ENCODE measurements at regions not wholly inside any gene's neighbourhood (a gene's known extent, or its start where the extent isn't known, plus 50 kb on each side); places are given as distances from the start of the nearest gene placed in this dataset.

DNA sequence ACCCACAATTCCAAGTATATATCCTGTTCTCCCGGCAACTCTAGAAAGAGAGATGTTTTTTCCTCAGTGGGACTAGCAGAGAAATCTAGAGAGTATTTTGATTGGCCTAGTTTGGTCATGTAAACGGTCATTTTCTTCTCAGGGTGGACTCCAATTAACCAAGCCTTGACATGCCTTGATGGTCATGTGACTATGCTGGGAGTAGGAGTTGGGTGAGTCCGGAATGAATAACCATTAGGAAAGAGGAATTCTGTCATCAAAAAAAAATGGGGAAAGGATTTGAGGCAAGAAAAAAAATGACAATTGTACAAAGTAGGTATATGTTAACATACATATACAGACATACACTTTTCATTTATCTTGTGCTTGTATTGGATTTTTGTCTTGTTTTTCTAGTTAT is 248.2 kb upstream of the CDH20 start:
- DNase-seq (ENCODE audit: low spot score), result no peak

- DNase-seq (ENCODE audit: low spot score), result no peak
Observed at GRCh38 chr18:61085761-61086160, 247.5 kb upstream of the CDH20 start.

GRCh38 chr18:61086657-61087056 is 246.6 kb upstream of the CDH20 start:
- no peak for DNase-seq (ENCODE audit: low spot score)

GRCh38 chr18:61091379-61091778 is 241.9 kb upstream of the CDH20 start:
- DNase-seq (ENCODE audit: low spot score), result no peak

DNA sequence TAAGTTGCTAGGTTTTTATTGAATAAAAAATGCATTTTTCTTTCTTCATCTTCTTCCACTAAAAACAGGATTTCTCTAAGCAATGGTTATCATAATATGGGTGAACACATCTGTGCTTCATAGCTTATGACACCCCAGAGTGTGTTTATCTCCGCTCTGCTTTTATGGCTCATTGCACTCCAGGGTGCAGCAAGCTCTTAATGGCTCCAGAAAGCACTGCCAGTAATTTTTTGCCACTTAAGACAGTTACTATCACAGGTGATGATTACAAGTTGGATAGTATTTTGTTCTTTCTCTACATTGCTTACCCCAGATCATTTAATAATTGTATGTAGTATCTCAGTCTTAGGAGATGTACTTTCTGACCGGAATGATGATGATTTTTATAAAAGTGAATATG is 239.3 kb upstream of the CDH20 start:
- no peak for DNase-seq (ENCODE audit: low spot score)

- DNase-seq (ENCODE audit: low spot score), result no peak
Observed at GRCh38 chr18:61096226-61096625, 237.0 kb upstream of the CDH20 start.

DNA sequence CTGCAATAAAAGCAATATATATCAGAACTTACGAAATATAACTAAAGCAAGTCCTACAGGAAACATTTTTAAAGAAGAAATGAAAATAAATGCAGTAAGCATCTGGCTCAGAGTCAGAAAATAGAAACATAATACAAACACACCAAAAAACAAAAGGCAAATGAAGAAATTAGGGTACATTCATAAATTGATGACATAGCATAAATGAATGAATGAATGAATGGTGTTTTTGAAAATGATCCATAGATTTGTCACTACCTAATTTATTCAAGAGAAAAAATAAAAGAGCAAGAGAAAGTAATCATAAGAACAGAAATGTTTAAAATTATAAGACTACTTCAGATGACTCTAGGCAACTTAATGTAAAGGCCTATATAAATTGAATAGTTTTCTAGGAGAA is 226.1 kb upstream of the CDH20 start:
- no peak for DNase-seq (ENCODE audit: low spot score)

GRCh38 chr18:61108706-61109105 is 224.5 kb upstream of the CDH20 start:
- DNase-seq (ENCODE audit: low spot score), result no peak

GRCh38 chr18:61123309-61123708 is 209.9 kb upstream of the CDH20 start:
- DNase-seq (ENCODE audit: low spot score), result no peak

GRCh38 chr18:61127714-61128467 is 205.3 kb upstream of the CDH20 start:
- no peak for DNase-seq (ENCODE audit: low spot score)

DNA sequence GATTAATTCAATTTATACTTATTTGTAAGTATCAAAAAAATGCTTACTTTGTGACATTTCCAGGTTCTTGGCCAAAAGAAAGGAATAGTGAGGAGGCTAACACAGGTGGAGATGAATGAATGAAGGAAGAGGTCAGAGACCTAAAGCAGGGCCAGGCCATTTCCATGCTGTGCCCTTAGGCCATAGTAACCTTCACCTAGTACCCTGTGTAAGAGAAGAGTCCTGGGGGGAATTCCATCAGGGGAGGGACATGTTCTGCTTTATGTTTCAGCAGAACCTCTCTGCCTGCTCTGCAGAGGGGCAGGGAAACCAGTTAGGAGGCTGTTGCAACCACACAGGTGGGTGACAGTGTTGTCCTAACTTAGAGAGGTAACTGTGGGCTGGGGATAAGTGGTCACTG is 204.2 kb upstream of the CDH20 start:
- no peak for DNase-seq (ENCODE audit: low spot score)

- DNase-seq (ENCODE audit: low spot score), result no peak
Observed at GRCh38 chr18:61132031-61132430, 201.2 kb upstream of the CDH20 start.

GRCh38 chr18:61133783-61134182 is 199.4 kb upstream of the CDH20 start:
- no peak for DNase-seq (ENCODE audit: low spot score)

DNA sequence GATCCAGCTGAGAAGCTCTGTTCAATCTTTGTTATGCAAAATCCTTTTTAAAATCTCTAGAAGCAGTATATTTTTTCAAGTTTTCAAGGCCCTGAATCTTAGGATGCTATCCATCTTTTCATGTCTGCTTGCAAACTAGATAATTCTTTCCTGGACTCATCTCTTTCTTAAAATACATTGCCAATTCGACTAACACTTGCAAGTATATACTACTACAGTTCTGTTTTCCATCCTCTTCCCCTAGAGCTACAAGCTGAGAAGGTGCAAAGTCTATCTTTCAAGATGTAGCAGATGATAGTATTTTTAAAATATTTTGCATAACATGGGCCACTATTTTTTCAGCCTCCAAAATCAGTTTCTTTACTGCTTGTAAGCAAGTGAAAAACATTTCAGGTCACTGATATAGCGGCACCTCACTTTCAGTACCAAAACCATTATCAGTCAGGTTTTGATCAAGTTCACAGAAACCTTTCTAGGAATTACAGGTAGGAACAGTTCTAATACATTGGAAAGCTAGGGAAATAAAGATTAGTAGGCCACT is 196.4 kb upstream of the CDH20 start:
- DNase-seq (ENCODE audit: low spot score), result no peak

DNA sequence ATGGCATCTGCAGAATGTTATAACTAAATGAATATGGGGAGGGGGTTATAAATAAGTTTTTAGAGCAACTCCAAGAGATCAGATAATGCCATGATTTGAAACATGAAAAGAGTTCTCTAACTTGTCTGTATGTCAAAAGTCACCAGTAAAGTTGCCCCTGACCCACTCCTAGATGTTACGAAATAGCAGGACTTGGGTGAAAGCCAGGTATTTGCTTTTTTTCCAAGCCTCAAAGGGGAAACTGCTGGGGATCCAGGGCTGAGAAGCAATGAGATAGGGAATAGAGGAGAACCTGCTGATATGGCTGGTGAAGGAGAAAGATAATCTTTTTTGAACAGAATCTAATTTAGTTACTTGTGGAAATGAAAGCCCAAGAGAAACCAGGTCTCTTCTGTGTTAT is 191.5 kb upstream of the CDH20 start:
- DNase-seq (ENCODE audit: low spot score), result no peak

DNA sequence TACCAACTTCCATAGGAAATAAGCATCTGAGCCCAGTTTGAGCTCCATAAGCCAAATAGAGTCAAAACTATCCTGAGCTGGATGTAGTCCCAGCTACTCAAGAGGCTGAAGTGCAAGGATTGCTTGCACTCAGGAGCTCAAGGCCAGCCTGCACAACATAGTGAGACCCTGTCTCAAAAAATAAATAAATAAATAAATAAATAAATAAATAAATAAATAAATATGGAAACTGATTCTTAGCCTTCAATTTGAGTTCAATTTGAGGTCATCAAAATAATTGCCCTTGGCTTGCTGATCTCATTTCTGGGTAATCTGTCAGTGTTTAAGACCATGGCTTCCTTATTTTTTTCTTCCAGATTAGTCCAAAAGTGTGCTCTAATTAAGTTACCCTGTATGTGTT is 184.9 kb upstream of the CDH20 start:
- DNase-seq (ENCODE audit: low spot score), result no peak

GRCh38 chr18:61149786-61150185 is 183.4 kb upstream of the CDH20 start:
- DNase-seq (ENCODE audit: low spot score), result no peak

DNA sequence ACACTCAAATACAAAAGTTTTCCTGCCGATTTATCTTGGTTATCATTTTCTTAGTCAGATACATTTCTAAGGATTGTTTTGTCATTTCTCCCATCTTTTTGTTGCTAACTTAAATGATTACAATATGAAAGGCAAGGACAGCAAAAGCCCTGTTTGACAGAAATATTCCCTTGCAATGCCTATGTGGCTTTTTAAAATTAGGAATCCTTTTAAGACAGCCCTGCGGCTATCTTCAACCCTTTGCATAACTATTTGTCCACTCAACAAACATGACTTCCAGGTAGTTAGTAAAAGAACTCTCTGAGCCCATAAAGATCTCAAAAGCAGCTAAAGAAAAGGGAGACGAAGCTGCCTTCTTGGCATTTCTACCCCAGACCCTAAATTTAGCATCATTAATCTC is 179.7 kb upstream of the CDH20 start:
- DNase-seq (ENCODE audit: low spot score), result no peak

GRCh38 chr18:61154866-61155265 is 178.4 kb upstream of the CDH20 start:
- DNase-seq (ENCODE audit: low spot score), result no peak

- no peak for DNase-seq (ENCODE audit: low spot score)
Observed at GRCh38 chr18:61155586-61155985, 177.6 kb upstream of the CDH20 start.

DNA sequence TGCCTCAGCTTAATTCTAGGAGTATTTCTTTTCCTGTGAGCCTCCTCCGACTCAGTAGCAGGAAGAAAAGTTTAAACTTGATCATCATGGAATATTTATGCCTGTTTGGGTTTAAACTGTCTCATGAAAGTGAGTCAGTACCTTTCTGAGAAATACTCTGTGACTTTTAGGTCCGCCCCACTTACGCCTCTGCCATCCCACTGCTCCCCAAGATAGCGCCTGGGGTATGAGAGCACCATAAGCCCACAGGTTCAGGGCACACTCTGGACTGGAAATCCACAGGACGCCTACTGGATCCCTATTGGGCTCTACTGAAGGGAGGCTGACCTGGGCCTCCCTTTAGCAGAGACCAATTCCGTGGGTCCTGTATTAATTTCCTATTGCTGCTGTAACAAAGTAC is 175.8 kb upstream of the CDH20 start:
- DNase-seq (ENCODE audit: low spot score), result no peak

DNA sequence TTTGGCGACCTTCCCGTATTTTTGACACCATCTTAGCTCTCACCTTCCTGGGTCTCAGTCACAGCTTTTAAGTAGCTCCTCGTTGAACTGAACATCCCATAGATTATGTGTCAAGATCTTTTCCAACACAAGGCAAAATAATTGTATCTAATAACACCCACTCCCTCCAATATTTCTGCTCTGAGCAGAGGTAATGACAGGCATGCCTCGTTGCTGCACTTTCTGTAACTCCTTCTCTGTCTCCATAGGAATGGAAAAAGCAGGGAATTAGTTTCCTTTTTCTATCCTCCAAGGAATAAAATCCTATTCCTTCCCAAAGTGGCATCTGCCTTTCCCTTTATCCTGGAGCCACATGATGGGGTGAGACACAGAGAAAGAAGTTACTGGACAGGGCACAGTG is 174.0 kb upstream of the CDH20 start:
- no peak for DNase-seq (ENCODE audit: low spot score)

GRCh38 chr18:61164321-61164720 is 168.9 kb upstream of the CDH20 start:
- DNase-seq (ENCODE audit: low spot score), result no peak

GRCh38 chr18:61167902-61168301 is 165.3 kb upstream of the CDH20 start:
- DNase-seq (ENCODE audit: low spot score), result no peak
